Heart left ventricle (tissue), 16 donors: ENCODE measurements at regions not wholly inside any gene's neighbourhood (a gene's known extent, or its start where the extent isn't known, plus 50 kb on each side); places are given as distances from the start of the nearest gene placed in this dataset.

Source experiments
- ATAC-seq, 4 donors: fragments of 200-7000 bp; cut with Tn5 transposase; one replicate each; pipeline ENCODE4 v1.9.1; 2020 to 2022; ENCODE audit warnings: moderate library complexity in 4 of 4, mild to moderate bottlenecking in 3 of 4, moderate number of reproducible peaks in 1 of 4
- DNase-seq, 5 donors: peaks; one replicate each; pipeline ENCODE4 v3.0.0-alpha.2; 2020
- H3K27ac ChIP-seq, 12 donors: fragments of 200-600 bp; sonication (generic) in 4 of 12; one replicate each; pipeline versions ENCODE4 v1.5.0 to v1.8.0; 2016 to 2022; ENCODE audit warnings: mild to moderate bottlenecking in 2 of 12
- H3K27me3 ChIP-seq, 9 donors: fragments of 200-600 bp; sonication (generic) in 2 of 9; one replicate each; pipeline versions ENCODE4 v1.5.1 to v1.8.0; 2016 to 2022; ENCODE audit warnings: mild to moderate bottlenecking in 3 of 9
- H3K36me3 ChIP-seq, 9 donors: fragments of 200-600 bp; sonication (generic) in 2 of 9; one replicate each; pipeline versions ENCODE4 v1.5.0 to v1.8.0; 2018 to 2022; ENCODE audit warnings: mild to moderate bottlenecking in 2 of 9
- H3K4me1 ChIP-seq, 12 donors: fragments of 200-600 bp; sonication (generic) in 4 of 12; one replicate each; pipeline versions ENCODE4 v1.5.0 to v1.8.0; 2016 to 2022; ENCODE audit warnings: mild to moderate bottlenecking in 3 of 12
- H3K4me3 ChIP-seq, 12 donors: fragments of 200-600 bp; sonication (generic) in 4 of 12; one replicate each; pipeline versions ENCODE4 v1.5.0 to v1.8.0; 2017 to 2022; ENCODE audit warnings: mild to moderate bottlenecking in 9 of 12, moderate library complexity in 4 of 12
- H3K9me3 ChIP-seq, 12 donors: fragments of 200-600 bp; sonication (generic) in 4 of 12; one replicate each; pipeline versions ENCODE4 v1.5.0 to v1.8.0; 2016 to 2022; ENCODE audit warnings: mild to moderate bottlenecking in 1 of 12
- POLR2A ChIP-seq, 2 donors: fragments of 450-650 bp; IDR thresholded peaks; one replicate each; pipeline ENCODE4 v1.6.1; 2017; ENCODE audit warnings: antibody characterized with exemption in 2 of 2, mild to moderate bottlenecking in 2 of 2, moderate library complexity in 2 of 2
- WGBS, 4 donors: extraction: QIAGEN DNeasy Blood & Tissue Kit in 2 of 4; methylation state at CpG; one replicate each; pipeline versions ENCODE4 v1.1.5 to v1.1.7; 2013 to 2018; 5-methylcytosine and 5-hydroxymethylcytosine counted together
- intact Hi-C, 10 donors: fragments of 100-400 bp; cut with DNase I; formaldehyde crosslinking; loops; one replicate each; pipeline versions ENCODE4 v1.11.1 to v1.14.2; 2022
- TF ChIP-seq, protein P1 (sequence below), 12 donors: fragments of 200-600 bp; sonication (generic) in 4 of 12; IDR thresholded peaks; one replicate each; pipeline versions ENCODE4 v1.5.0 to v1.8.0; 2018 to 2022; ENCODE audit warnings: antibody characterized with exemption in 12 of 12, mild to moderate bottlenecking in 5 of 12
- donor health status: ischemic (EF 13 %, LVEDD 7.1; RV severe dilation, severe dysfunction).
- donor health status: healthy with polysubstance abuse.
- donor health status: DM: no; HTN: yes; CAD: no.
- donor health status: DM: no; HTN: no; CAD: no.
- donor health status: ischemic (EF 25% LVEDD 6.9; RV normal size, moderate dysfunction).
- donor health status: ischemic (EF 25% LVEDD 5.7; RV mildly dilated, moderate dysfunction).
- donor health status: healthy.
- donor health status: DM: yes; HTN: yes; CAD: no.
- donor health status: ischemic (EF 35%, LVEDD 5.7; RV mildly dilated, moderate dysfunction).
- donor health status: nonischemic (EF 11% LVEDD 7.7; RV severe dilation, severe dysfunction).
- donor health status: DM: yes; HTN: yes; CAD: no.
- donor health status: PGD.
- donor health status: ischemic (EF 29% LVEDD 5.4; RV normal size, mild dysfunction).
- donor health status: nonischemic (EF 23%, LVEDD 6.1; RV moderate dilation, normal function).

DNA sequence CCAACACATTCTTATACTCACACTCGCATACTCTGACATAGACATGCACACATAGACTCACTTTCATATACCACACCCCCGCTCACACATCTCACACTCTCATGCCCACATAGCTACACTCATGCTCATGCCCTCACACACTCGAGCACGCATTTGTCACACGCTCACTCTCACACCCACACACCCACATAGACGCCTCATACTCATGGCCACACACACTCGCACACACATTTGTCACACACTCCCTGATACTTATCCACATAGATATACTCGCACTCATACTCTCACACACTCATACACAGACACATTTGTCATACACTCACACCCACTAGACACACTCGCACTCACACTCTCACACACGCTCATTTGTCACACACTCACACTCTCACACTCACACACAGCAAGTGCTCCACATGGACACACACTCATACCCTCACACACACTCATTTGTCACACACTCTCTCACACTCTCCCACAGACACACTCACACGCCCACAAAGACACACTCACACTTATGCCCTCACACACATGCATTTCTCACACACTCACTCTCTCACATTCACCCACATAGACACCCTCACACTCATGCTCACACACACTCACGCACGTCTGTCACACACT, 50.9 kb downstream of the TNP1 start:
- Histone ChIP-seq H3K27ac (no peak overlapping the region), H3K4me3 (no peak overlapping the region), H3K9me3 (no peaks in the 10 kb centered on the region), H3K4me1 (peaks cover 0 to 26% (median 10%) of the 10 kb centered on the region in 12 donors), H3K27me3 (no peaks in the 10 kb centered on the region), H3K36me3 (no peaks in the 10 kb centered on the region)
- ATAC-seq, result no peak
- TF ChIP-seq, protein P1, sequence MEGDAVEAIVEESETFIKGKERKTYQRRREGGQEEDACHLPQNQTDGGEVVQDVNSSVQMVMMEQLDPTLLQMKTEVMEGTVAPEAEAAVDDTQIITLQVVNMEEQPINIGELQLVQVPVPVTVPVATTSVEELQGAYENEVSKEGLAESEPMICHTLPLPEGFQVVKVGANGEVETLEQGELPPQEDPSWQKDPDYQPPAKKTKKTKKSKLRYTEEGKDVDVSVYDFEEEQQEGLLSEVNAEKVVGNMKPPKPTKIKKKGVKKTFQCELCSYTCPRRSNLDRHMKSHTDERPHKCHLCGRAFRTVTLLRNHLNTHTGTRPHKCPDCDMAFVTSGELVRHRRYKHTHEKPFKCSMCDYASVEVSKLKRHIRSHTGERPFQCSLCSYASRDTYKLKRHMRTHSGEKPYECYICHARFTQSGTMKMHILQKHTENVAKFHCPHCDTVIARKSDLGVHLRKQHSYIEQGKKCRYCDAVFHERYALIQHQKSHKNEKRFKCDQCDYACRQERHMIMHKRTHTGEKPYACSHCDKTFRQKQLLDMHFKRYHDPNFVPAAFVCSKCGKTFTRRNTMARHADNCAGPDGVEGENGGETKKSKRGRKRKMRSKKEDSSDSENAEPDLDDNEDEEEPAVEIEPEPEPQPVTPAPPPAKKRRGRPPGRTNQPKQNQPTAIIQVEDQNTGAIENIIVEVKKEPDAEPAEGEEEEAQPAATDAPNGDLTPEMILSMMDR (IDR thresholded peaks at IDR 0.05), result no peak
- no peak for TF ChIP-seq POLR2A (IDR thresholded peaks at IDR 0.05)
- no peak for DNase-seq
- 89 to 94% (median 92%) methylated on average over 13 of the region's 13 CpGs for WGBS, 4 donors
- intact Hi-C loops, result no loop called here

DNA sequence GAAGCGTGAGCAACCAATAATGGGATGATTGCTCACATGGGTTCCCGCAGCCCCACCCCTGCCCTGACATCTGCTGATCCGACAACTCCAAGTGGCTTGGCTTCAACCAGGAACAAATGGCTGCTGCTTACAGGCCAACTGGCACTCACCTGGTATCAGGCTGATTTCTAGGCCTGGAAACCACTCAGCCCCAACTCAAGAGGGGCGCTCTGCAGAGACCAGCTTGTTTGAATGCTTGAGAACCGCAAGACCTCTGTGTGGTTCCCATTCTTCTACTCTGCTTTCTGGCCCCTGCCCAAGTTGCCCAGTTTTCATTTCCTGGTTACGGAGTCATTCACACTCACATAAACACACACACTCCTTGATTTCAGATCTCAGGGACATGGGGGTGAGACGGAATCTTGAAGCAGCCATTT, 52.0 kb downstream of the TNP1 start:
- intact Hi-C loops, result no loop called here
- DNase-seq, result peak in 2 of 5 donors; percentile 25 to 51
- TF ChIP-seq, protein P1 (IDR thresholded peaks at IDR 0.05), result no peak
- TF ChIP-seq POLR2A (IDR thresholded peaks at IDR 0.05), result no peak
- Histone ChIP-seq H3K4me3 (no peak overlapping the region), H3K4me1 (peaks cover 0 to 33% (median 12%) of the 10 kb centered on the region in 12 donors), H3K36me3 (no peaks in the 10 kb centered on the region), H3K27ac (no peak overlapping the region), H3K27me3 (no peaks in the 10 kb centered on the region), H3K9me3 (no peaks in the 10 kb centered on the region)
- WGBS, 4 donors, result 65 to 74% (median 66%) methylated on average over 6 to 7 of the region's 7 CpGs
- peak in 3 of 4 donors; percentile 24 to 29 (median 27) for ATAC-seq

DNA sequence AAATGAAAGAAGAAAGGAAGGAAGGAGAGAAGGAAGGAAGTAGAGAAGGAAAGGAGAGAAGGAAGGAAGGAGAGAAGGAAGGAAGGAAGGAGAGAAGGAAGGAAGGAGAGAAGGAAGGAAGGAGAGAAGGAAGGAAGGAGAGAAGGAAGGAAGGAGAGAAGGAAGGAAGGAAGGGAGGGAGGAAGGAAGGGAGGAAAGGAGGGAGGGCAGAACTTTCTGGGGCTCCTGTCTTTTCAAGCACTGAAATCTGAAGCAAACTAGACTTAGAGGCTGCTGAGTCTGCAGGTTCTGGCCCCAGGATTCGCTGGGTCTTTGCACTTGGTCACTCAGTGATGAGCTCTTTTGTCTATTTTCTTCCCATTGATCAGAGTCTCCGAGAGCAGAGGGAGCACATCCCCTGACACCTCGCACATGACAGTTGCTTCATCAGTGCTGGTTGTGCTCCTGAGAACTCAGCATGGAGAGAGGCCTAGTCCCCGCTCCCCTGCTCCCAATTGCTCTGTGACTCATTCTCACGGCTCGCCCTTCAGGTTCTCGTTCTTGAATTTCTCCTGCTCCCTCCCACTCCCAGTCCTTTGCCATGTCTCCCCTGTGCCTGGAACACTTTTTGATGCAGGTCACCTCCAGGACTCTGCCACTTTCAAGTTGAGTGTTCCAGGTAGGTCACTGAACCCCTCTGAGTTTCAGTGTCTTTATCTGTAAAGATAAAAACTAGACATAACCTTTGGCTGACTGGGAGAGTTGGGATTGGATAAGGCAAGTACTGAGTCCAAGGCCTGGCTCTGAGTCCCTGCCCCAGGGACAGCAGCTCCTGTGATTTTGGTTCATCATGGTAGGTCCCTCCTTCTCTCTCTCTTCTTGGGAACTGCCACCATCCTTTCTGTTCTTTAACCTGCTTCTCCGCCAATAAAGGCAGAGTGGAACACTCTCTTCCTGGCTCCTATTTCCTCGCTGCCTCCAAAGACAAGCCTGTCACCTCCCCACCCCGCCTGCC, 55.2 kb downstream of the TNP1 start:
- intact Hi-C loops, result no loop called here
- 76 to 91% (median 80%) methylated on average over 10 of the region's 10 CpGs for WGBS, 4 donors
- peak in 1 of 5 donors; percentile 44 for DNase-seq
- no peak for TF ChIP-seq POLR2A (IDR thresholded peaks at IDR 0.05)
- TF ChIP-seq, protein P1 (IDR thresholded peaks at IDR 0.05), result no peak
- Histone ChIP-seq H3K27me3 (no peaks in the 10 kb centered on the region), H3K4me3 (no peak overlapping the region), H3K9me3 (no peaks in the 10 kb centered on the region), H3K27ac (peak overlapping the region in 3 of 12 donors; percentile 5 to 41 (median 30)), H3K4me1 (peaks cover 0 to 56% (median 19%) of the 10 kb centered on the region in 12 donors), H3K36me3 (no peaks in the 10 kb centered on the region)
- peak in 2 of 4 donors; percentile 30 to 52 for ATAC-seq

DNA sequence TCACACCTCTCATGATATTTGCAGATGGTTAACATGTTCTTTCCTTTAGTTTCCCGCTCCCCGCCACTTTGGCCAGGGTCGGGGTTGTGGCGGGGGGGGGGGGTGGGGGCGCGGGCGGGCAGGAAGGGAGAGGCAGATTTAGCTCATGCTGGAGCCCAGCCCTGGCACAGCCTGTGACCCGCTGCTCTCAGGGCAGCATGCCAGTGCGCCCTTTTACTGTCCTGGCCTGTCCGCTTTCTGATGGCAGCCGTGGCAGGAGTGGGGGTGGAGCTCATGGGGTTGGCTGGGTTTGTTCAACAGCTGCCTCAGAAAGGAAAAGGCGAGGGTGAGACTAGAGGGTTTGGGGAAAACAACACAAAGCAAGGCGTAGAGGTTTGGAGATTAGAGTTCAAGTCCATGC, 56.1 kb downstream of the TNP1 start:
- Histone ChIP-seq H3K9me3 (no peaks in the 10 kb centered on the region), H3K4me3 (no peak overlapping the region), H3K27ac (peak overlapping the region in 6 of 12 donors; percentile 30 to 59 (median 40)), H3K4me1 (peaks cover 0 to 60% (median 19%) of the 10 kb centered on the region in 12 donors), H3K36me3 (no peaks in the 10 kb centered on the region), H3K27me3 (no peaks in the 10 kb centered on the region)
- DNase-seq, result peak; percentile 65 to 87 (median 78)
- intact Hi-C loops, result no loop called here
- ATAC-seq, result peak; percentile 74 to 91 (median 88)
- TF ChIP-seq POLR2A (IDR thresholded peaks at IDR 0.05), result no peak
- TF ChIP-seq, protein P1 (IDR thresholded peaks at IDR 0.05), result no peak
- 47 to 62% (median 52%) methylated on average over 12 to 13 of the region's 13 CpGs for WGBS, 4 donors
